Fibroblast of pulmonary artery (primary cell): ENCODE measurements at regions not wholly inside any gene's neighbourhood (a gene's known extent, or its start where the extent isn't known, plus 50 kb on each side); places are given as distances from the start of the nearest gene placed in this dataset.
"Not testable (repeated sequence)": the region's sequence is repeated elsewhere in the genome, so short reads cannot be mapped to it uniquely, and the experiment has no call there.

Source experiments
- DNase-seq: peaks from one replicate; pipeline ENCODE4 v3.0.0-alpha.2; 2010; ENCODE audit warnings: low read depth
- H3K4me3 ChIP-seq: replicated peaks from 2 replicates; pipeline ENCODE4 v1.5.1; 2011; ENCODE audit warnings: low read depth, mild to moderate bottlenecking, control low read depth, low read length, moderate library complexity
- CTCF ChIP-seq: IDR thresholded peaks from 2 replicates; pipeline ENCODE4 v1.5.1; 2011; ENCODE audit warnings: mild to moderate bottlenecking, control low read depth, low read length, inconsistent platforms; ENCODE audit errors: missing control alignments

GRCh38 chr5:136563489-136563888, 198.1 kb upstream of the TRPC7 start:
- H3K4me3 ChIP-seq, result no peak overlapping the region
- no peak for TF ChIP-seq CTCF
- DNase-seq, result no peak

- DNase-seq, result no peak
- TF ChIP-seq CTCF, result no peak
These were observed 194.8 kb upstream of the TRPC7 start for GRCh38 chr5:136560126-136560525.

GRCh38 chr5:136559651-136560050, 194.3 kb upstream of the TRPC7 start:
- no peak overlapping the region for H3K4me3 ChIP-seq
- no peak for TF ChIP-seq CTCF
- DNase-seq, result no peak

More at GRCh38 chr5:136560126-136560525, 194.8 kb upstream of the TRPC7 start:
- no peak overlapping the region for H3K4me3 ChIP-seq

DNA sequence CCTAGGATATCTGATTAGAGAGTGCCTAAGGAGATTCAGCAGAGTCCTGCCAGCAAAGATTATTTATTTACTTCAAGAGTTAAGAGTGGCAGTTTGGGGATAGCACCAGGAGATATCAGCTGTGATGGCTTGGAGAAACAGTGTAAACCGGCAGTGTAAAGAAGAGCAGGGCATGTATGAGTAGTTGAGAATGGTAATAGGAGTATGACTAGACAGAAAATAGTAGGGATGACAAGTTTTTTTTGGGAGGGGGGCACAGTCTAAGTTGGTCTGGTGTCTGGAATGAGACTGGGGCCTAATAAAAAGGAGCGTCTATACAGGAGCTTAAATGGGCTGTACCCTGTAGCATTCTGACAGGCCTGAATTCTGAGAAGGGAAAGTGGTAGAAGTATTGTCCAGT, 181.8 kb upstream of the TRPC7 start:
- DNase-seq, H3K4me3 ChIP-seq: not testable (repeated sequence)

- H3K4me3 ChIP-seq, DNase-seq: not testable (repeated sequence)
These were observed 181.1 kb upstream of the TRPC7 start for GRCh38 chr5:136546441-136546840.

GRCh38 chr5:136545031-136545430, 179.7 kb upstream of the TRPC7 start:
- not testable (repeated sequence) for DNase-seq

DNA sequence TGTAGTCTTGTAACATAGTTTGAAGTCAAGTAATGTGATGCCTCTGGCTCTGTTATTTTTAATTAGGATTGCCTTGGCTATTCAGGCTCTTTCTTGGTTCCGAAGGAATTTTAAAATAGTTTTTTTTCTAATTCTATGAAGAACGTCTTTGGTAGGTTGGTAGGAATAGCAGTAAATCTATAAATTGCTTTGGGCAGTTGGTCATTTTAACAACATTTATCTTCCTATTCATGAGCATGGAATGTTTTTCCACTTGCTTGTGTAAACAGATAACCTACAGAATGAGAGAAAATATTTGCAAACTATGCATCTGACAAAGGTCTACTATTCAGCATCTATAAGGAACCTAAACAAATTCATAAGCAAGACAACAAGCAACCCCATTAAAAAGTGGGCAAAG, 173.2 kb upstream of the TRPC7 start:
- no peak for DNase-seq
- H3K4me3 ChIP-seq, result no peak overlapping the region
- no peak for TF ChIP-seq CTCF

More at GRCh38 chr5:136545031-136545430, 179.7 kb upstream of the TRPC7 start:
- H3K4me3 ChIP-seq, result not testable (repeated sequence)

DNA sequence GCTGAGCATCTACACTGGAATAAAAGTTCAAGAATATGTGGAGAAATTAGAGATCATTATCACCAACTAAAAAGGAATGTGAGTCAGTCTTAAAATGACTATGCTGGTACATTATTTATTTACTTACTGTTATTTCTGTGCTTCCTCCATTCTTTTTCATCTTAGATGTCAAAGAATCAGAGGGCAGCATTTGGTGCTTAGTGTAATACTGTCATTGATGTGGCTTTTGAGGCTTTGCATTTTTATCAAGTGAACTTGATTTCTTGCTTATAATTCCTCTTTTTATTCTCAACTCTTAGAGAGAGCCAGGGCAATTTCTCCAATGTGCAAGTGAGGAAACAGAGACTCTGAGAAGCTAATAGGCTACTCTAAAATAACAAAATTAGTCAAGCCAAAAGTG, 163.7 kb upstream of the TRPC7 start:
- no peak for TF ChIP-seq CTCF
- DNase-seq, result no peak

GRCh38 chr5:136528481-136529030, 163.2 kb upstream of the TRPC7 start:
- no peak overlapping the region for H3K4me3 ChIP-seq
- no peak for DNase-seq
- TF ChIP-seq CTCF, result no peak

More for the DNA sequence above, 163.7 kb upstream of the TRPC7 start:
- H3K4me3 ChIP-seq, result no peak overlapping the region
